ENCODE measurements at regions not wholly inside any gene's neighbourhood (a gene's known extent, or its start where the extent isn't known, plus 50 kb on each side); places are given as distances from the start of the nearest gene placed in this dataset.

DNA sequence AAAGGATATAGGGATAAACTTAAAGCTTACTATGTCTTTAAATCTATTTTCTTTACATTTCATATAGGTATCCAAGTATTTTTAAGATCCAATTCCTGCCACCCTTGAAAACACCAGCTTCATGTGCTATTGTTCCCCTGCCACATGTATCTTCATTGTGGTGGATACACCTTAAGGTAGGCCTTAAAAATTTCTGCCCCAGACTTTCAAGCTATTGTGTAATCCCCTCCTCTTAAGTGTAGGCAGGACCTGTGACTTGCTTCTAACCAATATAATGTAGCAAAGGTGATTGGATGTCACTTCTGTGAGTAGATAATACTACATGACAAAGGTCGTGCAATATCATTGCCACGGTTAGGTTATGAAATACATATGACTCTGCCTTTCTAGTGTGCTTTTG lies 119.5 kb downstream of the RAD51AP2 start:
- TF ChIP-seq, protein P1, sequence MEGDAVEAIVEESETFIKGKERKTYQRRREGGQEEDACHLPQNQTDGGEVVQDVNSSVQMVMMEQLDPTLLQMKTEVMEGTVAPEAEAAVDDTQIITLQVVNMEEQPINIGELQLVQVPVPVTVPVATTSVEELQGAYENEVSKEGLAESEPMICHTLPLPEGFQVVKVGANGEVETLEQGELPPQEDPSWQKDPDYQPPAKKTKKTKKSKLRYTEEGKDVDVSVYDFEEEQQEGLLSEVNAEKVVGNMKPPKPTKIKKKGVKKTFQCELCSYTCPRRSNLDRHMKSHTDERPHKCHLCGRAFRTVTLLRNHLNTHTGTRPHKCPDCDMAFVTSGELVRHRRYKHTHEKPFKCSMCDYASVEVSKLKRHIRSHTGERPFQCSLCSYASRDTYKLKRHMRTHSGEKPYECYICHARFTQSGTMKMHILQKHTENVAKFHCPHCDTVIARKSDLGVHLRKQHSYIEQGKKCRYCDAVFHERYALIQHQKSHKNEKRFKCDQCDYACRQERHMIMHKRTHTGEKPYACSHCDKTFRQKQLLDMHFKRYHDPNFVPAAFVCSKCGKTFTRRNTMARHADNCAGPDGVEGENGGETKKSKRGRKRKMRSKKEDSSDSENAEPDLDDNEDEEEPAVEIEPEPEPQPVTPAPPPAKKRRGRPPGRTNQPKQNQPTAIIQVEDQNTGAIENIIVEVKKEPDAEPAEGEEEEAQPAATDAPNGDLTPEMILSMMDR (IDR thresholded peaks at IDR 0.05; ENCODE audit: insufficient read depth, low read length, poor library complexity, severe bottlenecking): no peak
- TF ChIP-seq EZH2phosphoT487 (conservative IDR thresholded peaks at IDR 0.05; ENCODE audit: low read length): no peak

Measured in SU-DHL-6 (cell line).